GM19397 (cell line): ENCODE measurements at regions not wholly inside any gene's neighbourhood (a gene's known extent, or its start where the extent isn't known, plus 50 kb on each side); places are given as distances from the start of the nearest gene placed in this dataset.
"Not testable (repeated sequence)": the region's sequence is repeated elsewhere in the genome, so short reads cannot be mapped to it uniquely, and the experiment has no call there.

Experiments
- ATAC-seq: cut with Tn5 transposase; IDR thresholded peaks from one replicate; pipeline ENCODE4 v1.9.1; 2021; ENCODE audit warnings: mild to moderate bottlenecking, moderate library complexity; ENCODE audit not compliant: unreplicated experiment

DNA sequence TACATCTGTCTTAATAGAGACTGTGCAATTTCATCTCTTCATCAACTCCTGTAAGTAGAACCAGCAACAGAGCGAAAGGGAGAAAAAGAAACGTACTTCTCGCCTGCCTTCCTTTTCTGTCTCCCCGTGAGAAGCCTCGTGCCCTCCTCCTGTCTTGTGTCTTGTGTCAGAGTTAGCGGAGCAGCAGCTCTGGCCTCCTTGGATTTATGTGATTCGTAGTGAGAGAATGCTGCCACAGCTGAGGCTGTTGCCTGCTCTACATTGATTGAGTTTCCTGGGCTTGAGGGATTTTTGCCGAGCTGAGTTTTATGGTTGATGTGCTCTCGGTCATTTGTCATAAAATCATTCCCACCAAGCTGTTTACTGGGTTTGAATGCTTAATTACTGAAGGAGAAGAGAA lies 579.1 kb upstream of the RBFOX1 start:
- ATAC-seq: no peak

DNA sequence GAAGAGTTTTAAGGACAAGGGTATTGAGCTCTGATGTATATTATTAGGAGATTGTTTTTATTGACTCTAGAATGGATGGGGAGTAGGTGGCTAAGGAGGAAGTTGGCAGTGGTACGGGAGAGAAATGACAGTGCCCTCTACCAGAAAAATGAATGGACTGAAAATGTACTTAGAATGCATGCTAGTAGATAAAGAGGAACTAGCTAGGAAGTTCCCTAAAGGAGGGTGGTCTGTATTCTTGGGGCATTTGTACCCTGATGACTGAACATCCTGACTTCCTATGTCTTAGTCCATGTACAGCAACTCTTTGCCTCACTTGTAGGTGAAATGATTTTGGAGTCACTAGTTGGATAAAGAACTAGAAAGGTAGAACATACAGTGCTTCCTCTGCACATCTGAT lies 581.5 kb upstream of the RBFOX1 start:
- no peak for ATAC-seq

DNA sequence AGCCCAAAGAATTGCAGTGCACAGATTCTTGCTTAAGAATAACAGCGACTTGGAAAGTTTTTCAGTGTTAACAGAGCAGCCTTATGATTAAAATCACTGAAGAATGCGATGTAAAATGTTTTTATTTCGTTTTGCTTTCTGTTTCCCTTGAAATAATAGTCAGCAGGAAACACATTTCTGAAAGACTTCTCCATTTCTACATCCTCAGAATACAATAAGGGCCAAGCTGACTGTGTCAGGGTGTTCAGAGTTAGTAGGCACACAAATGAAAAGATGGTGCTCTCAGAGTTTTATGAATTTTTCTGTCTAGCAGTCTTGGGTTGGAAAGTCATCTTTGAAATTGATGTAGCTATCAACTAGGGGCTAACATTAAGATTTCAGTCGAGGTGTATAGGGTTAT lies 582.9 kb upstream of the RBFOX1 start:
- ATAC-seq: no peak

DNA sequence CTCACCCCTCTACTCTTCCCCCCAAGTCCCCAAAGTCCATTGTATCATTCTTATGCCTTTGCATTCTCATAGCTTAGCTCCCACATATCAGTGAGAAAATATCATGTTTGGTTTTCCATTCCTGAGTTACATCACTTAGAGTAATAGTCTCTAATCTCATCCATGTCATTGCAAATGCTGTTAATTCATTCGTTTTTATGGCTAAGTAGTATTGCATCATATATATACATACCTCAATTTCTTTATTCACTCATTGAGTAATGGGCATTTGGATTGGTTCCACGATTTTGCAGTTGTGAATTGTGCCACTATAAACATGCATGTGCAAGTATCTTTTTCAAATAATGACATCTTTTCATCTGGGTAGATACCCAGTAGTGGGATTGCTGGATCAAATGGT lies 596.3 kb upstream of the RBFOX1 start:
- not testable (repeated sequence) for ATAC-seq

DNA sequence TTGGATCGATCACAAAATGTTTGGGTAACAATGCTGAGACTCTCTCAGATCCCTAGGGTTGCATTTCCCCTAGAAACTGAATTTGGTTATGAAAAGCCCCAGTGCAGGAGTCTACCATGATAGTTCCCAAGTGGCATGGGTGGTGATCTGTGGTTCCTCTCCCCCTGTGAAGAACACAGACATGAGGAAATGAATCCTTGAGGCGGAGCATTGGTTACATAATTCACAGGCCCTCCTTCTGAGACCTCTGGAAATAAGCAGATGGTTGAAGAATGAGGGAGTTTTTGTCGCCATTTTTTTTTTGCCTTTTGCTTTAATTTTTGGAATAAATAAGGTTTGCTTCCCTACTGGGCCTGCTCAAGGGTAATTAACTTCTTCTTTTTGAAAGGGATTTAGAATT lies 597.0 kb upstream of the RBFOX1 start:
- no peak for ATAC-seq

DNA sequence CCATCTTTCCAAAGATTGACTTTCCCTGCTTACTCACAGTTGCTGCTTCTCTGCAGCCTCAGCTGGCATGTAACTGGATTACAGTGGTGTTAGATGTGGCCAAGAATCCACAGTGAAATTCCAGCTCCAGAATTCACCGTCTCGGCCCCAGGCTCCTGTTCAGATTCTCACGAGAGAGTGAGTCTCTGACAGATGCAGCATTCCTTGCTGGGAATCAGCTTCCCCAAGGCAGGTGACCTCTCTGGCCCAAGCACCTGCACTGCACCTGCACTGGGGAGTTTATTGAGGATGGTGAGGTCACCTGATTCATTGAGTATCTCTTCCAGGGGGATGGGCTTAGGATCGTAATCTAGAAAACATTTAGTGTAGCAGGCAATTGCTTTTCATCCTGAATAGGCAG lies 600.5 kb upstream of the RBFOX1 start:
- no peak for ATAC-seq

DNA sequence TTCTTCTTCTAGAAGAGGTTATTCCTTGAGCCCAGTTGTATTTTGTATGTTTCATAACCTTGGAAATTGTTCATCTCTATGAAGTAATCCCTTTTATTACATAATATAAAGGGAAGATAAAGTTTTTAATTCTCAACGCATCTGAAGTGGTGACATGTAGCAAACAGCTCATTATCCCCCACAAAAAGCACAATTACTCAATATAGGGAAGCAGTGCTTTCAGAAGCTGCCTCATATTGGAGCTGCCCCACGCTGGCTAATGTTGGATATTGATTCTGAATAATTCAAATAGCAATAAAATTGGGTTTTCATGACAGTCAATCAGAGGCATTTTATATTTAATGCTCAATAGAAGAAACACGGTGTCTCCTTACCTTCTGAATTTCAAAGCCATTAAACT lies 604.3 kb upstream of the RBFOX1 start:
- no peak for ATAC-seq

DNA sequence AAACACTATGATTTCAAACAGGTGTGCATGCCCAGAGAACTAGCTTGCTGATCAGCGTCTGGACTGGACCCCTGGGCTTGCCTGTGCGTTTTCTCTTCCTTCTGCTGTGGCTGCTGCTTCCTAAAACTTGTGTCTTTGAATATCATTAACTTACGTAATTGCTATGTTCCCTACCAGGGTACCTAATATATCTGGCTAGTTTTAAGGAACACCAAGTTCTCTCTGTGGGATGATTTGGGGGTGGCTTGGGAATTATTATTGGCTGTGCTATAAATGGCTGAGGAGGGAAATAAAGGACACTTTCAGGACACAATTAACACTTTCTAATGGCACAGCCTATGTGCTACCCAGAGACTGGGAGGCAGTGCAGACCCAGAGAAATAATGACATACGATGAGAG lies 606.0 kb upstream of the RBFOX1 start:
- no peak for ATAC-seq

DNA sequence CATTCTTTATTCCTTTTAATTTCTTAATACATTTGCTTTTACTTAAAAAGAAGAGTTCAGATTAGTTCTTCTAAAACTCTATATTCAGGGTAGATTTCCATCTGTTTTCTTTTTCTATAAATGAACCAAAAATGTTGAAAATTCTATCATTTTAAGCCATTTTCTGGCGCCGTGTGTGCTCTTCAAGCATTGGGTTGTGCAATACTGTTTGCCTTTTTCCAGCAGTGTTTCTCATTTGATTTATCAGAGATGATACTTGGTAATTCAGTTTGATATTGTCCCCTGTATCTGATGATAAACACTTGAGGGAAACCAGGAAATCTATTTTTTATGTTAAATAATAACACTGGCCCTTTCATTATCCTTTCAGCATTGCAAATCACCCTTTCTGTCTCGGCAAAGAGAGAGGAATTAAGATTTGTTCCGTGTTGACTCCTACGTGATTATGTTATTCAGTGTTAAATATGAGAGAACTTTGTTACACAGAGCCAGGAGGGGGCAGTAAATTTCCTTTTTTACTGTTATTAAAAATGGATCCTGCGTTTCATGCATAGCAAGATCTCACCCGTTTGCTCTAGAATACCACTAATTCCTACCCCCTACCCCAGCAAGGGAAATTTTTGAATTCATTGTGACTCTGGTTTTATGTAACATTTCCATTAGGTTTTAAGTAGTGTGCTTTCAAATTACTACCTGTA lies 606.9 kb upstream of the RBFOX1 start:
- no peak for ATAC-seq

DNA sequence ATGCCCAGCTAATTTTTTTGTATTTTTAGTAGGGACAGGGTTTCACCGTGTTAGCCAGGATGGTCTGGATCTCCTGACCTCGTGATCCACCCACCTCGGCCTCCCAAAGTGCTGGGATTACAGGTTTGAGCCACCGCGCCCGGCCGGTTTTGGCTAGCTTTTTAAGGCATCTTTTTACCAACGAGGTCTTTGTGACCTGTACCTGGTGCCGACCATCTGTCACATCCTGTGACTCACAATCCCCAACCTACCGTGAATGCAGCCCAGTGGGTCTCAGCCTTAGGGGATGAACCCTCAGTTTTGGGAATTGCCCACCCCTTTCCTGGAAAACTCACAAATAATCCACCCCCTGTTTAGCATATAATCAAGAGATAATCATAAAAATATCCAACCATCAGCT lies 607.4 kb upstream of the RBFOX1 start:
- ATAC-seq: not testable (repeated sequence)

DNA sequence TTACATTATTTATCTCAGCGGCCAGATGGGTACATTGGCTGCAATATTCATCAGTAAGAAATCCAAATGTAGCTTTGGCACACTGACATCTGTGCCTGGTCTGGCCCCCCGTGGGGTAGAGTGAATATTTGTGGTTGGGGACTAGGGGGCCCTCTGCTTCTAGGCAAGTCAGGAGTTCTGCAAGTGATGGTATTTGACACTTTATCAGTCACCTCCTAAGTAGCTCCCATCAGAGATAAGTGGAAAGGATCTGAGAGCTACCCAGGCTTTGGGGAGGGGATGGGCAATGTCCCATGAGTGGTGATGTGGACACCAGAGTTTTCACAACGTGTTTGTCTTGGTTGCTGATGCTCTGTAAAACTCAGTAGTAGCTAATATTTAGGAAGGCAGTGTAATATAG lies 609.9 kb upstream of the RBFOX1 start:
- ATAC-seq: no peak

DNA sequence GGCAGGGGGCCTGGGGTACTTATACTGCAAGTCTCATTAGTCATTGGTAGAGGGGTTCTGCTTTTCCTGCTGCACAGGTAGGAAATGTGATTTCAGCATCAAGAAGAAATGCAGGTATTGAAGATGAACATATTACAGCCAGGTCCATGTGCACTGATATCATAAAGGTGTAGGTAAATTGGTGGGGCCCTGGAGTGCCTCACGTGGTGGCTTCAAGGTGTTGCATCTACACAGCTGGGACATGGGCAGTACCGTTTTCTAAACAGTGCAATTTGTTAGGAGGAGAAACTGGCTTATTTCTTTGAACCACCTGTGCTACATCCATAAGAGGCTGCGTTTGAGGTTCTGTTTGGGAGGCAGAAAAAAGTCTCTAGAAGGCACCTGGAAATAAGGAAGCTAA lies 618.1 kb upstream of the RBFOX1 start:
- ATAC-seq: no peak

DNA sequence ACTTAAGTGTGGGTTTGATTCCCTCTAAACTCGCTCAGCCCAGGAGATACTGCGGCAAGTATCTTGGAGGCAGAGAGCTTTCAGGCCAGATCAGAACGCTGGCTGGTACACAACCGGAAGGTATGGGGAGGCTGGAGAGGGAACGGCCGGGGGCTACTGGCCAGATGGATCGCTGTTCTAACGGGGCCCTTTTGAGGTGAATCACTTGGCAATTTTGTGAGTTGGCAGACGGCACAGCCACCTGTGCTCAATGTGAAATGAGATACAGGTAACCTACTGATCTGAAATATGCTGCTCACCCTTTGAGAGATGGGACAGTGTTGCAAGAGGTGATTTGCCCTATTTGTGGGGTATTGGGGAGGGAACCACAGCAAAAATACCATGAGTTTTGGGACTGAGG lies 622.9 kb upstream of the RBFOX1 start:
- ATAC-seq: no peak

DNA sequence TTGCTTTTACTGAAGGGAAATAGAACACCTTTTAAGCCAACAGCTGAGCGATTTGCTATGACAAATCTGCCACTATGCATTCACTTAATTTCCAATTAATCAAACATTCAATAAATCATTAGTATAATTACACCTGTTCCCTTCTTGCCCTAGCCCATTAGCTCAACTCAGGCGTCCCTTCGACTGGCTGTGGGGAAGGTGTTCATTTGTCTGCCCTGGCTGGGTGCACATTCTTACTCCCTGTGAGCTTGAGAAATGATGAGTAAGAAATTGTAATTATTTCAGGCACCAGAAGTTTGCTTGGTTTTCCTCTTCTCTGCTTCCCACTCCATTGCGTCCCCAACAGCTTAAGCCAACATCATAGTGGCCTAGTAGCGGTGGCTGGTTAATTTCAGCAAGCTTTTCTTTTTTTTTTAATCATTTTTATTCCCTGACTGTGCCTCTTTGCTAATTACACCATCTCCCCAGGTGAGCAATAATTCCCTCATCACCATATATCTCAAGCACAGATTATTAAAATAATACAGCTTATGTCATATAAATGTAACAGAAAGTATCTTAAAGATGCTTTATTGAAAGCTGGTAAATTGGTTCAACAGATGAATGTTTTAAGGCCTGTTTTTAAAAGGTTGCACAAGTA lies 623.9 kb upstream of the RBFOX1 start:
- ATAC-seq: no peak

DNA sequence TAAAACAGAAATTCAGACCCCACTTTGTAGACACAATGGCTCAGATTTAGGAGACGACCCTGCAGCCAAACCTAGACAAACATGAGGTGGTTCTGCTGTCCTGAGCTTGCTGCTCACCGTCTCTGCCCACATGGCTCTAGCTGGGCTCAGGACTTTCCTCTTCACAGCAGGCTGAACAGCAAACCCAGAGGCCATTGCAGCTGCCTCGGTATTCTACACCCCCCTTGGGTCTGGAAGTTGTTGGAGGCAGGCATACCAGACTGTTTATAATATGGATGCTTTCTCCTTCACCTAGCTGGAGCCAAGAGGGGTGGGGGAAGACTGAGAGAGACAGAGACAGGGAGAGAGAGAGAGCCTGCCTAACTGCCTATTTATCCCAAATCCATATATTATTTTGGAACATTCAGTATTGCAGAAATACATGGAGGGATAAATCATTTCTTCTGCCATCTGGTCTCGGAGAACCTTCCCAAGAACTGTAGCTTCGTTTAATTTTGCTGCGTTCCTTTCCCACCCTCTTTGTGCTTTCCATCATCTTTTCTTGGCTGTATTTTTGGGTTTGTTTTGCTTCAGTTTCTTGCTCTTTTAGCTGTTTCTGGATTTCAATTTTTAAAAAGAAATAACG lies 628.2 kb upstream of the RBFOX1 start:
- no peak for ATAC-seq

DNA sequence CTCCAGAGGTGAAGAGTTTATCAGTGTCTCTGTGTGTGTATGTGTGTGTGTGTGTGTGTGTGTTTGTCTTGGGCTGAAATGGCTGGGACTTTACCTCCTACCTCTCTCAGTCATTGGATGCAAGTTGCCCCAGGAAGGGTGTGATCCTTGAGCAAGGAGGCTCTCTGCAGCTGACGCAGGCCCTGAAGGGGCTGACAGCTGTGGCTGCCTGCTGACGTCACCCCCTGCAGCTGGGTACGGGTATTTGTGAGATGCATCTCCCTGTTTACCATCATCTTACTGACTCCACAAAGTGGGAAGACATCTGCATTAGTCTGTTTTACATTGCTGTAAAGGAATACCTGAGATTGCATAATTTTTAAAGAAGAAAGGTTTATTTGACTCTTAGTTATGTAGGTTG lies 631.5 kb upstream of the RBFOX1 start:
- no peak for ATAC-seq

DNA sequence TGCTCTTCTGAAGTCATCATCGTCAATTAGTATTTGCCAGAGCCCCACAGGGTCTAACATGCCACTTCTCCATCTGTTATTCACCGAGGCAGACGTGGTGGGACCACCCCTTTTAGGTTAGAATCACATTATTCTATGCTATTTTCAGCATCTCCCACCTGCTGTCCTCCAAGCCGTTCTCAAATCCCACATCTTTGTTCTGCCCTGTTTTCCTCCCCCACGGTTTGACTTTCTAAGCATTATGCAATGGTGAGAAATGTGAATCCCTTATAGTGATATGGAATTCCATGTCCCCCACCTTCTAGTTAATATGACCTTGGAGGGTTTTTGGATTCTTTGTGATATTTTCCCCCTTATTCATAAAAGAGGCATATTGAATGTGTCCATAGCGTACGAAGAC lies 634.1 kb upstream of the RBFOX1 start:
- no peak for ATAC-seq

DNA sequence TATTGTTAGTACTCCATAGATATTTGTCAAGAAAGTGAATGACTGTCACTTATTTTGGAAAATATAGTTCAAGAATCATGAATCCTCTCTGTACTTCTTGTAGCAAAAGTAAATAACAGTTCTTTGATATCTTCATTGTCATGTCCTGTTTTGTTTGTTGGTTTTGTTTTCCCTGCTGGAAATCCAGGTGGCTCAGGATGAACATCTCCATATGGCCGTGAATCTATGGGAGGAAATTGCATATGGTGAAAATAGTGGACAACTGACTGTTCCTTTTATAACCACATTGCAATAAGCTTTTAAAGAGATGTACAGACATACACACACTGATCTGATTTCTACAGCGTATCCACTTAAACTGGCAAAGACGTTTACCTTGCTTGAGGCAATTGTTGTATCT lies 637.0 kb upstream of the RBFOX1 start:
- no peak for ATAC-seq

DNA sequence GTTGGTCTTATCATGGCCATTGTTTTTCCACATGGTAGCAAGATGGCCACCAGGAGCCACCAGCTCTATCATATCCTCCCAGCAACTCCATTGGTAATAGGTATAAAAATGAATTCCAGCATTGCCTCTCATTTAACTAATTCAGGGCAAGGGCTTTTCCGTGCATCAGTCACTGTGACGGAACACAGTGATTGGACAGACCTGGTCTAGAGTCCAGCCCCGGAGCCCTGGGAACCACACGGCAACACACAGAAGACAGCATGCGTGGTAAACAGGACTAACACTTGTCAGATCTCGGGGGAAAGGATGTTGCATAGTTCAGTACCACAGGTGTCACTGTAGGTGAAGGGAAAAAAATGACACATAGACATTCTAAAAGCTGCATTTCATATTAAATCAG lies 638.0 kb upstream of the RBFOX1 start:
- ATAC-seq: no peak

DNA sequence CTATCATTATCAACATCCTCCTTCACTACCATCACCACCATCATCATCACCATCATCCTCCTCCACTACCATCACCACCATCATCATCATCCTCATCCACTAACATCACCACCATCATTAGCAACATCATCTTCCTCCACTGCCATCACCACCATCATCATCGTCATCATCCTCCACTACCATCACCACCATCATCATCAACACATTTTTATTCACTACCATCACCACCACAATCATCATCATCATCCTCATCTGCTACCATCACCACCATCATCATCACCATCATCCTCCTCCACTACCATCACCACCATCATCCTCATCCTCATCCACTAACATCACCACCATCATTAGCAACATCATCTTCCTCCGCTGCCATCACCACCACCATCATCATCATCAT lies 639.2 kb upstream of the RBFOX1 start:
- ATAC-seq: not testable (repeated sequence)

DNA sequence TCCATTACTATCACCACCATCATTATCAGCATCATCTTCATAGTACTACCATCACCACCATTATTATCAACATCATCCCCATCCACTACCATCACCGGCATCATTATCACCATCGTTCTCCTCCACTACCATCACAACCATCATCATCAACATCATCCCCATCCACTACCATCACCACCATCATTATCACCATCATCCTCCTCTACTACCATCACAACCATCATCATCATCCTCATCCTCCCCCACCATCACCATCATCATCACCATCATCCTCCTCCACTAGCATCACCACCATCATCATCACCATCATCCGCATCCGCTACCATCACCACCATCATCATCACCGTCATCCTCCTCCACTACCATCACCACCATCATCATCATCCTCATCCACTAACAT lies 639.8 kb upstream of the RBFOX1 start:
- ATAC-seq: no peak

DNA sequence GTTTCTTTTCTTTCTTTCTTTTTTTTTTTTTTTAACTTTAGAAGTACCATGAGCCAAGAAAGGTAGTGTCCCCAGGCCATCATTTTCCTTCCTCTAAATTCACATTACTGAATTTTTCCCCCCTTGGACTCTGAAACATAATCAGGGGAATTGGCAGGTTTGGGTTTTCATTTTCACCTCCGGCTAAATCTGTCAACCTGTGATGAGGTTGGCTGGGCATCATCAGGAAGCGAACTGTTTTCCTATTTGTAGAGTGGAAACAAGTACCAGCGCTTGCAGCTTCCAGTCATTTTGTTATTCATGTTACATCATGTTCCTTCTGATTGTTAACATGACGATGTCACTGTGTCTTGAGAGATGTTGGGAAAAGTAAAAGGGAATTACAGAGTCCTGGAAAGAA lies 641.9 kb upstream of the RBFOX1 start:
- no peak for ATAC-seq

DNA sequence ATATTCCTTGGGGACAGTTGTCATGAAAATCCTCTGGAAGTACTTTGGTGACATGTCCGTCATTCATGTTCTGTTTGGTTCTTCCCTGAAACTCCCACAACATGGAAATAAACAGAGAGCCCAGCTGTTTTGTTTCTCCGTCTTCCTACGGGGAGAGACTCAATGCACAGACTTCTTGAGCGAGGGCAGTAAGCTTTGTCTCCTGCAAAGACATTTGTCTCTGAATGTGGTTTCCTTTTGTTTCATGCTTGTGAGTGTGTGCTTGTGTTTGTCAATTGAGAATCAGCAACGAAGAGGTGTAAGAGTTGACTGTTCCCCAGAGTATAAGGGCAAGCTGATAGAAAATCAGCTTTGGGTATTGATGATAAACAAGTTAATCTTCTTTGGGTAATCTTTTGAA lies 643.0 kb upstream of the RBFOX1 start:
- no peak for ATAC-seq
